HG02938 (cell line): ENCODE measurements at regions not wholly inside any gene's neighbourhood (a gene's known extent, or its start where the extent isn't known, plus 50 kb on each side); places are given as distances from the start of the nearest gene placed in this dataset.

Experiments
- ATAC-seq: cut with Tn5 transposase; IDR thresholded peaks from one replicate; pipeline ENCODE4 v1.9.1; 2021; ENCODE audit warnings: mild to moderate bottlenecking, moderate library complexity; ENCODE audit not compliant: unreplicated experiment

- ATAC-seq, result no peak
Observed at GRCh38 chr17:71227841-71228240, 893.0 kb upstream of the SOX9 start.

- no peak for ATAC-seq
Observed at GRCh38 chr17:71229070-71229469, 891.8 kb upstream of the SOX9 start.

- ATAC-seq, result no peak
Observed at GRCh38 chr17:71232801-71233559, 887.8 kb upstream of the SOX9 start.

- no peak for ATAC-seq
Observed at GRCh38 chr17:71234349-71234748, 886.5 kb upstream of the SOX9 start.

GRCh38 chr17:71237903-71238538, 882.8 kb upstream of the SOX9 start:
- no peak for ATAC-seq

- no peak for ATAC-seq
Observed at GRCh38 chr17:71247441-71248015, 873.3 kb upstream of the SOX9 start.

- no peak for ATAC-seq
Observed at GRCh38 chr17:71251276-71251675, 869.5 kb upstream of the SOX9 start.

GRCh38 chr17:71251951-71252350, 868.9 kb upstream of the SOX9 start:
- no peak for ATAC-seq

GRCh38 chr17:71252436-71252835, 868.4 kb upstream of the SOX9 start:
- no peak for ATAC-seq

GRCh38 chr17:71257096-71257495, 863.7 kb upstream of the SOX9 start:
- ATAC-seq, result no peak

GRCh38 chr17:71260366-71260940, 860.4 kb upstream of the SOX9 start:
- ATAC-seq, result no peak

- ATAC-seq, result no peak
Observed at GRCh38 chr17:71262586-71262985, 858.2 kb upstream of the SOX9 start.

- no peak for ATAC-seq
Observed at GRCh38 chr17:71267668-71268067, 853.2 kb upstream of the SOX9 start.

GRCh38 chr17:71269201-71269600, 851.6 kb upstream of the SOX9 start:
- no peak for ATAC-seq

- ATAC-seq, result no peak
Observed at GRCh38 chr17:71273441-71273840, 847.4 kb upstream of the SOX9 start.

- ATAC-seq, result no peak
Observed at GRCh38 chr17:71276079-71276478, 844.7 kb upstream of the SOX9 start.

GRCh38 chr17:71283486-71283885, 837.3 kb upstream of the SOX9 start:
- no peak for ATAC-seq

GRCh38 chr17:71284032-71284755, 836.6 kb upstream of the SOX9 start:
- no peak for ATAC-seq

GRCh38 chr17:71286625-71287024, 834.2 kb upstream of the SOX9 start:
- no peak for ATAC-seq

GRCh38 chr17:71287071-71287823, 833.6 kb upstream of the SOX9 start:
- no peak for ATAC-seq

GRCh38 chr17:71292006-71292405, 828.8 kb upstream of the SOX9 start:
- ATAC-seq, result no peak
